ENCODE measurements at regions not wholly inside any gene's neighbourhood (a gene's known extent, or its start where the extent isn't known, plus 50 kb on each side); places are given as distances from the start of the nearest gene placed in this dataset.
"Not testable (repeated sequence)": the region's sequence is repeated elsewhere in the genome, so short reads cannot be mapped to it uniquely, and the experiment has no call there.

- not testable (repeated sequence) for DNase-seq
Observed at GRCh38 chr15:98088307-98088945, 127.9 kb downstream of the ARRDC4 start.

GRCh38 chr15:98089352-98089751 is 128.8 kb downstream of the ARRDC4 start:
- not testable (repeated sequence) for DNase-seq

- not testable (repeated sequence) for DNase-seq
Observed at GRCh38 chr15:98097986-98098385, 137.5 kb downstream of the ARRDC4 start.

GRCh38 chr15:98100606-98101005 is 140.1 kb downstream of the ARRDC4 start:
- DNase-seq = not testable (repeated sequence)

- DNase-seq = peak; percentile 64
Observed at GRCh38 chr15:98103570-98103969, 143.1 kb downstream of the ARRDC4 start.

GRCh38 chr15:98104386-98105151 is 144.1 kb downstream of the ARRDC4 start:
- DNase-seq = not testable (repeated sequence)

- DNase-seq = not testable (repeated sequence)
Observed at GRCh38 chr15:98106615-98107194, 146.2 kb downstream of the ARRDC4 start.

- DNase-seq = no peak
Observed at GRCh38 chr15:98111806-98112205, 151.3 kb downstream of the ARRDC4 start.

GRCh38 chr15:98113327-98113726 is 152.8 kb downstream of the ARRDC4 start:
- DNase-seq = no peak

- DNase-seq = no peak
Observed at GRCh38 chr15:98120561-98120960, 160.1 kb downstream of the ARRDC4 start.

GRCh38 chr15:98121536-98121935 is 161.0 kb downstream of the ARRDC4 start:
- DNase-seq = no peak

GRCh38 chr15:98121957-98122356 is 161.5 kb downstream of the ARRDC4 start:
- no peak for DNase-seq

GRCh38 chr15:98123297-98123696 is 162.8 kb downstream of the ARRDC4 start:
- no peak for DNase-seq

- no peak for DNase-seq
Observed at GRCh38 chr15:98123834-98124233, 163.3 kb downstream of the ARRDC4 start.

GRCh38 chr15:98124581-98124980 is 164.1 kb downstream of the ARRDC4 start:
- DNase-seq = no peak

- no peak for DNase-seq
Observed at GRCh38 chr15:98126326-98127085, 166.0 kb downstream of the ARRDC4 start.

GRCh38 chr15:98127586-98127985 is 167.1 kb downstream of the ARRDC4 start:
- DNase-seq = no peak

GRCh38 chr15:98131924-98132323 is 171.4 kb downstream of the ARRDC4 start:
- no peak for DNase-seq

- DNase-seq = no peak
Observed at GRCh38 chr15:98134905-98135304, 174.4 kb downstream of the ARRDC4 start.

GRCh38 chr15:98138910-98139309 is 178.4 kb downstream of the ARRDC4 start:
- DNase-seq = no peak

GRCh38 chr15:98139337-98139736 is 178.8 kb downstream of the ARRDC4 start:
- no peak for DNase-seq

- DNase-seq = no peak
Observed at GRCh38 chr15:98142572-98142971, 182.1 kb downstream of the ARRDC4 start.

- no peak for DNase-seq
Observed at GRCh38 chr15:98143116-98143515, 182.6 kb downstream of the ARRDC4 start.

Measured in RPMI8226 (cell line).